Breast epithelium (tissue), 3 donors: ENCODE measurements at regions not wholly inside any gene's neighbourhood (a gene's known extent, or its start where the extent isn't known, plus 50 kb on each side); places are given as distances from the start of the nearest gene placed in this dataset.

ENCODE experiments used
- CTCF ChIP-seq, 3 donors: fragments of 450-650 bp; IDR thresholded peaks; one replicate each; pipeline ENCODE4 v1.5.1; 2016 to 2017; ENCODE audit warnings: antibody characterized with exemption in 3 of 3, mild to moderate bottlenecking in 3 of 3, moderate library complexity in 3 of 3
- POLR2A ChIP-seq: fragments of 450-650 bp; IDR thresholded peaks from one replicate; pipeline ENCODE4 v1.6.1; 2016; ENCODE audit warnings: antibody characterized with exemption, mild to moderate bottlenecking, moderate library complexity
- POLR2AphosphoS5 ChIP-seq, 3 donors: sonication (generic); formaldehyde crosslinking; IDR thresholded peaks; one replicate each; pipeline ENCODE4 v1.6.1; 2017; ENCODE audit warnings: antibody characterized with exemption in 3 of 3

- TF ChIP-seq CTCF (IDR thresholded peaks at IDR 0.05) = no peak
- no peak for TF ChIP-seq POLR2A
- no peak for TF ChIP-seq POLR2AphosphoS5 (IDR thresholded peaks at IDR 0.05)
Observed at GRCh38 chr2:121033461-121033996, 251.5 kb downstream of the TFCP2L1 start.
